ENCODE measurements at regions not wholly inside any gene's neighbourhood (a gene's known extent, or its start where the extent isn't known, plus 50 kb on each side); places are given as distances from the start of the nearest gene placed in this dataset.

DNA sequence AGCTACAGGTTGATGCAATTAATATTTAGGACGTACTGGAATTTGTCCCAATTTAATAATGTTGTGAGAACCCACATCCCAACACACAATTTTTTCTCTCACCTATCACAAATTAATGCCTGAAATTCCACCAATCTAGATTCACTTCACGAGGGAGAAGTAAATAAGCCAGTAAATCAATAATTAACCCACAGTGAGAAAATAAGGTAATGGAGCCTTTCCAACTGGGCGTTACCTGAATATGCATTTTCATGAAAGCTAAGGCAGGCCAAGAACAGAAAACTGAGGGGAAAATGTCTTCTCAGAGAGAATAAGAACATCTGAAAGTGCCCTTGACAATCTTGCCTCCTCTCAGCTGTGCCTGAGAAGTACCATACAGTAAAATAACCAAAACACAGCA lies 240.8 kb upstream of the NR5A2 start:
- Histone ChIP-seq H3K79me2 (ENCODE audit: insufficient read depth, low read length) (no peaks in the 10 kb centered on the region), H3K9me2 (ENCODE audit: low read depth, low read length) (no peaks in the 10 kb centered on the region), H3K27me3 (ENCODE audit: insufficient read depth, low read length) (no peaks in the 10 kb centered on the region), H3K4me3 (ENCODE audit: low read depth, low read length, poor library complexity, severe bottlenecking) (no peak overlapping the region), H2AFZ (ENCODE audit: low read length) (no peak overlapping the region), H3K36me3 (ENCODE audit: insufficient read depth, low read length) (no peaks in the 10 kb centered on the region), H3K9ac (ENCODE audit: low read length) (no peak overlapping the region), H3F3A (ENCODE audit: insufficient read depth, low read length) (no peaks in the 10 kb centered on the region), H3K9me3 (ENCODE audit: low read length) (no peaks in the 10 kb centered on the region), H3K27ac (ENCODE audit: low read depth, low read length, poor library complexity, severe bottlenecking) (no peak overlapping the region), H3K4me1 (ENCODE audit: insufficient read depth, low read length, severe bottlenecking) (no peaks in the 10 kb centered on the region), H3K4me2 (ENCODE audit: low read length) (no peak overlapping the region), H4K20me1 (ENCODE audit: insufficient read depth, low read length) (no peaks in the 10 kb centered on the region)
- TF ChIP-seq EZH2 (IDR thresholded peaks at IDR 0.05; ENCODE audit: borderline replicate concordance, low read length) (no peak), CTCF (IDR thresholded peaks at IDR 0.05; ENCODE audit: low read length) (no peak)

- no peak overlapping the region for H3K4me3 ChIP-seq (ENCODE audit: low read depth, low read length, poor library complexity, severe bottlenecking)
- H3K27me3 ChIP-seq (ENCODE audit: insufficient read depth, low read length) = no peaks in the 10 kb centered on the region
- TF ChIP-seq EZH2 (IDR thresholded peaks at IDR 0.05; ENCODE audit: borderline replicate concordance, low read length) (no peak), CTCF (IDR thresholded peaks at IDR 0.05; ENCODE audit: low read length) (no peak)
- H3K4me1 ChIP-seq (ENCODE audit: insufficient read depth, low read length, severe bottlenecking) = no peaks in the 10 kb centered on the region
- H2AFZ ChIP-seq (ENCODE audit: low read length) = no peak overlapping the region
- H3K9ac ChIP-seq (ENCODE audit: low read length) = no peak overlapping the region
- H4K20me1 ChIP-seq (ENCODE audit: insufficient read depth, low read length) = no peaks in the 10 kb centered on the region
- H3K9me3 ChIP-seq (ENCODE audit: low read length) = no peaks in the 10 kb centered on the region
- H3K79me2 ChIP-seq (ENCODE audit: insufficient read depth, low read length) = no peaks in the 10 kb centered on the region
- H3K36me3 ChIP-seq (ENCODE audit: insufficient read depth, low read length) = no peaks in the 10 kb centered on the region
- H3K9me2 ChIP-seq (ENCODE audit: low read depth, low read length) = no peaks in the 10 kb centered on the region
- no peaks in the 10 kb centered on the region for H3F3A ChIP-seq (ENCODE audit: insufficient read depth, low read length)
- no peak overlapping the region for H3K27ac ChIP-seq (ENCODE audit: low read depth, low read length, poor library complexity, severe bottlenecking)
- H3K4me2 ChIP-seq (ENCODE audit: low read length) = no peak overlapping the region
Observed at GRCh38 chr1:199789141-199789540, 238.4 kb upstream of the NR5A2 start.

DNA sequence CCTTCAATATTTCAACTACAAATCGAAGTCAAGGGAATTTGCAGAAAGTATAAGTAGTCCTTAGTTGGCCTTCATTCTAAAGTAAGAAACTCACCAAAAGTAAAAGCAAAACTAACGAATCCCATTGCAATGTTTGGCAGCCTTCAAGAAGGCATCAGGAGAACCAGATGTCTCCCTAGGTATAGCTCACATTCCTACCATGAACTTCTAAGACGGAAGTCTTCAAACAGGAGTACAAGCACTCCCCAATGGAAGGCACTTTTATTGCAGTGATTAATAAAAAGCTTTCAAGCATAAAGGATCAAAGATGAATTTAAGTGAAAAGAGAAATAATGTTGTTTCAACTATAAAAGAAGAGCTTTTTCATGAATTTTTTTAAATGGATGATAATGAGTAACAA lies 236.0 kb upstream of the NR5A2 start:
- Histone ChIP-seq H3K27ac (ENCODE audit: low read depth, low read length, poor library complexity, severe bottlenecking) (no peak overlapping the region), H3K4me2 (ENCODE audit: low read length) (no peak overlapping the region), H3F3A (ENCODE audit: insufficient read depth, low read length) (no peaks in the 10 kb centered on the region), H4K20me1 (ENCODE audit: insufficient read depth, low read length) (no peaks in the 10 kb centered on the region), H3K79me2 (ENCODE audit: insufficient read depth, low read length) (no peaks in the 10 kb centered on the region), H3K4me3 (ENCODE audit: low read depth, low read length, poor library complexity, severe bottlenecking) (no peak overlapping the region), H3K27me3 (ENCODE audit: insufficient read depth, low read length) (no peaks in the 10 kb centered on the region), H2AFZ (ENCODE audit: low read length) (no peak overlapping the region), H3K9me3 (ENCODE audit: low read length) (no peaks in the 10 kb centered on the region), H3K9me2 (ENCODE audit: low read depth, low read length) (no peaks in the 10 kb centered on the region), H3K36me3 (ENCODE audit: insufficient read depth, low read length) (no peaks in the 10 kb centered on the region), H3K9ac (ENCODE audit: low read length) (no peak overlapping the region), H3K4me1 (ENCODE audit: insufficient read depth, low read length, severe bottlenecking) (no peaks in the 10 kb centered on the region)
- TF ChIP-seq EZH2 (IDR thresholded peaks at IDR 0.05; ENCODE audit: borderline replicate concordance, low read length) (no peak), CTCF (IDR thresholded peaks at IDR 0.05; ENCODE audit: low read length) (no peak)

All from OCI-LY1 (cell line).